ACHN (cell line): ENCODE measurements at regions not wholly inside any gene's neighbourhood (a gene's known extent, or its start where the extent isn't known, plus 50 kb on each side); places are given as distances from the start of the nearest gene placed in this dataset.
A peak's percentile ranks its signal among the peaks of the same experiment; 100 is the strongest.
"Not testable (repeated sequence)": the region's sequence is repeated elsewhere in the genome, so short reads cannot be mapped to it uniquely, and the experiment has no call there.

Experiments used
- DNase-seq: peaks from one replicate; pipeline ENCODE4 v3.0.0-alpha.2; 2015
- in situ Hi-C: cut with HindIII; loops from 2 replicates; pipeline ENCODE4 v1.10.0; 2017; ENCODE audit warnings: low sequenced_read_pairs, low pct_ligation_motif_present, low pct_unique_long_range_greater_than_20kb

DNA sequence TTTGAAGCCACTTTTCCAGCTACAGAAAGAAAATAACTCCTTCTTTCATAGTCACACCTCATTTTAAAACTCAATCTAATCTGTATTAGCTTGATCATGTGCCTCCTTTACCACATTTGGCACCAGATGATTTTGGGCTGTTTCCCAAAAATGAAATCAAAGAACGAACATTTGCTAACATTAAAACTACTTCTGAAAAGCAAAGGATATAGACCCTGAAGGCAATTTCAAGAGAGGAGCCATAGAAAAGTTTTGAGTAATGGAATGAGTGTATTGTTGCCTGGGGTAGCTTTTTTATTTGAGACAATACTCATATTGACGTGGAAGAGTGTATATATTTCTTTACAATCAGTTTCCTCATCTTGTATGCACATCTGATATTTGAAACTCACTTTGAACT lies 152.8 kb upstream of the TBL1XR1 start:
- DNase-seq, result no peak
- in situ Hi-C loops, result no loop called here

- in situ Hi-C loops, result no loop called here
- no peak for DNase-seq
These were observed 153.9 kb upstream of the TBL1XR1 start for GRCh38 chr3:177351206-177351605.

DNA sequence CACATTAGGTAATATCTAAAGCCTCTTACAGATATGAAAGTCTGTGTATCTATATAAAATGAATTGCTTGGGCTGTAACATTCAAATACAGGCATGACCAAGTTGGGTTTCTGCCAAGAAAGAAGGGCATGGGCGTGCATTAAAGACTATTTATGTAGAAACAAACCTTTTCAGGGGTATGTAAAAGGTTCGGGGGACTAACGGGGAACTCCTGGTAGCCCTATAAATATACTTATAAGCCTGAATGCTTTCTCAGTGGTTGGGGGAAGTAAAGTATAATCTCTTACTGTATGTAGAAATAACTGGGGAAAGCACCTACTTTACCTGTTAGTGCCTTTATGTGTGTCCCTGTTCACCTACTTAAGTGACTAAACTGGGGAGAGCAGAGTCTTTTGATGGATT lies 154.5 kb upstream of the TBL1XR1 start:
- DNase-seq, result no peak
- in situ Hi-C loops, result no loop called here

- DNase-seq, result no peak
- in situ Hi-C loops, result no loop called here
These were observed 155.1 kb upstream of the TBL1XR1 start for GRCh38 chr3:177352424-177352823.

GRCh38 chr3:177353140-177353539 lies 155.9 kb upstream of the TBL1XR1 start:
- DNase-seq, result no peak
- in situ Hi-C loops, result no loop called here

GRCh38 chr3:177353879-177354278 lies 156.6 kb upstream of the TBL1XR1 start:
- in situ Hi-C loops, DNase-seq: not testable (repeated sequence)

DNA sequence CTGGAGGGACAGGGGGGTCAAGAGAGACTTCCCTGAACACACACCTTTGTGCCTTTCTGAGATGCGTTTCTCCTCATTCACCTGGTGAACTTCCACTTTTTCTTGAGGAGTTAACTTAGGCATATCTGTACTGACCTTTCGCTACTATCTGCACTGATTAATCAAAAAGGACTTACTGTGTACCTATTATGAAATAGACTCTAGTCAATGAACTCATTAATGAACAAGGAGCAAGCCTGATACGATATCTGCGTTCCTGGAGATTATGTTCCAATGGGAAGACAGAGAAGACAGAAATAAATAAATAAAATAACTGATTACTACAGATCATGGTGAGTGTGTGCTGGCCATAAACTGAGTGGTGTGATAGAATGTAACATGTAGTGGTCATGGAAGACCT lies 157.2 kb upstream of the TBL1XR1 start:
- DNase-seq, result no peak
- in situ Hi-C loops, result no loop called here

DNA sequence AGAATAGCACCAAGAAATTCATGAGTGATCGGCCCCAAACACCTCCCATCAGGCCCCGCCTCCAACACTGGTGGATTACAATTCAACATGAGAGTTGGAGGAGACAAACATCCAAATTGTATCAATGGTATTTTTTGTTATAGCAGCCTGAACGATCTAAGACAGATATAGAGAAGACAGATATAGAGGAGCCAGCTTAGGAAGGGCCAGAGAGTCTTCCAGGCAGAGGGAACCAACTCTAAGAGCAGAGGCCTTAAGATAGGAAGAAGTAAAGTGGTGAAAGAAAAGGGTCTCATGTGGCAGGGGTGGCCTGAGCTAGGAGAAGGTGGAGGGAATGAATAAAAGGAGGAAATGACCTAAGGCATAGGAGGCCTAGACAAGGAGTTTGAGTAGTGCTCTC lies 158.8 kb upstream of the TBL1XR1 start:
- in situ Hi-C loops, result no loop called here
- no peak for DNase-seq

DNA sequence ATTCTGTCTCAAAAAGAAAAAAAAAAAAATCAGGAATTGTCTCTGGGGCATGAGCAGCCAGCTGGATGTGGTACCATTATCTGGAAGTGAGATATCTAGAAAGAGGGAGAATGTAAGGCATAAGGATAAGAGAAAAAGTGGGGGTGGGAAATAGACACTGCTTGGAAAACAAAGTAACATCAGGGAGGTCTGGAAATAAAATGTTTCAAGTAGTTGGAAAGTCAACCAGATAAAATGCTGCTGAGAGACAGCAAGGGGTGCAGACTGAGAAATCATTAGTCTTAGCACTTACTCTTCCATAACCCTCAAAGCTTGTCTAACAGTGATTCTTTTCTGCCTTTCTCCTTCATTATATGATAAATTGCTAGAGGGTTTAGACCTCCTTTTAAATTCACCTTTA lies 159.7 kb upstream of the TBL1XR1 start:
- no peak for DNase-seq
- in situ Hi-C loops, result no loop called here

GRCh38 chr3:177357352-177358090 lies 160.2 kb upstream of the TBL1XR1 start:
- in situ Hi-C loops, result no loop called here
- peak; percentile 61 for DNase-seq

DNA sequence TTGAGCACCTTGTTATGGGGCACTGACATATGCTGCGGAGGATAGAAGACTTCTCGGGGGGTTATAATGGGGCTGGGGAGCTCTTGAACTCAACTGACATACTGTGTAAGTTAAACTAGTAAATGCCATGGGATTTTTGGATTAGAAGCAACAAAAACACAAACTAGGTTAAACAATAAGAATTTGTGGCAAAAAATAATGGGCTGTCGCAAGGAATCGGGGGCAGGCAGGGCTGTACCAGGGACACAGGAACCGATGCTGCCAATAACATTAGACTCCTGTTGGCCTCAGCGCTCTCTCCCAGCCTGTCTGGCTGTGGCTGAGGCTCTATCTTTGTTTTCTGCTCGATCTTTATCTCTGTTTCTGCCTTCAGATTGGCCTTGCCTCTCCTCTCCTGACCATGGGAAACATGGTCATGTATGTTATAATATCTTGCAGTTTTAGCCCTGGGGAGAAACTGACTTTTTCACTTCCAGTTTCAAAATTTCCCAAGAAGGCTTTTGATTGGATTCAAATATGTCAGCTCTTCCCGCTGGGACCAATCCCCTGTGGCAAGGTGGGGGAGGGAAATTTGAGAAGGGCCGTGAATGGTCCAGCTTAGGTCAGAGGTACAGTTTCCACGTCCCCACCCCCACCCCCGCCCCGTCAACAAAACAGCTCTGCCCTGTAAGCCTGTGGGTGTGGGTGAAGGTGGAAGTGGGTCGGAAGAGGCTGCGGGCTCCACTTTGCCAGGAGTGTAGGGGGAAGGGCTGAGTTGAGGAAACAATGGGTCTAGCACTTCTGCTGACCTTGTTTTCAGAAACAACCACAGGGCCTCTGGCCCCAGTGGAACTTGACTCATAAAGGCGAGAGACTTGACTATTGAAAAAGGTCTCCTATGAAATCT lies 161.1 kb upstream of the TBL1XR1 start:
- in situ Hi-C loops, result no loop called here
- peak; percentile 89 for DNase-seq

DNA sequence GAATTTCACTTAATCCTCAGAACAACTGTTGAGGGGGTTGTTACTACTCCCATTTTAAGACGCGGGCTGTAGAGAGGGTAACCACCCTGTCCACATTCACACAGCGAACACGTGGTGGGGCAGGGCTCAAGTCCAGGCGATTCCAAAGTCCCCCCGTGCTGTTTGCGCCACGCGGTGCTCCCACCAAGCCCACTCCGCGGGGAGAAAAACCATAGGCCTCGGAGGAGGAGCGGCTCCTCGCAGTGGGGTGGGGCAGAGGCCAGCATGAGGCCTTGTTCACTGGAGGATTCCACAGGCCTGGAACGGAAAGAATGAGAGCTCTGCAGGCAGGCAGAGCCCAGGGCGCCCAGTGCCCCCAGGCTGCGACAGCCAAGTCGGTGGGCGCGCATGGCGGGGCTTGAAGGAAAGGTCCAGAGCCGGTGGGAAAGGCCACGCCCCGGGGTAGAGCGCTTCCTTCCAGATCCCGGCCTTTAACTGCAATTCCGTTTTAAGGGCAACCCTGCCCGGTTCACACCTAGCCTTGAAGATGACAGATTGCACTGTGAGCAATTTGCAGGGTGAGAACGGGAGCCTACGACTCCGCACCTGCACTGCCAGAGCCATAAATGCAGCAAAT lies 161.8 kb upstream of the TBL1XR1 start:
- in situ Hi-C loops, result no loop called here
- peak; percentile 55 for DNase-seq

DNA sequence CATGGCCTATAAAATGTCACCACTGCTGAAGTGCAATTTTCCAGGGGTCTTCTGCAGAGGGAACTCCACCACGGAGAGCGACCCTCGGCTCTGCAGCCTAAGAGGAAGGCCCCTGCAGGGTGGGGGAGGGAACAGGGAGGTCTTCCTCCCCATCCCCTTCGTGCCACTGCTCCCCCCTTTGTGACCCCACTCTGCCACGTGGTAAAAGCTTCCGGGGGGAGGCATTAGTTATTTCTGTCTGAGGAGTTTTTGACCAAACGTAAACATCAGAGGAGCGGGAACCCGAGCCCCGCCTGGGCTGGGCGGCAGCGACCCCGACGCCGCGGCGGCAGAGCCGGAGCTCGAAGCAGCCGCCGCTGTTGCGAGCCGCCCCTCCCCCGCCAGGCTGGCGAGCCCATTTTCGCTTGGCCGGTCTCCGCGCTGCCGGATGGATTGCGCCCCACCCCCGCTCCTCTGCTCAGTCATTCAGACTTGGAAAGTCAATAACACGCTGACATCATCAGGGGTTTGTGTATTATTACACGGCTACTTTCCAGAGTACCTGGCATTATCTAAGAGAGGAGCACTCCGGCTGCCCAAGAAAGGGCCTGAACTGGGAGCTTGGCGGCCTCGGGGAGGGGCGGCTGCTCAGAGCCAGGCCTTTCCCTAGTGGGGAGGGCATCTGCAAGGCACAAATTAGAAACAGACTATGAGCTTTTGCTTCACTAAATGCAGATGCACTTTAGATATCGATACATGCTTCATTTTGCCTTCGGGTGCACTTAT lies 162.5 kb upstream of the TBL1XR1 start:
- peak; percentile 97 for DNase-seq
- in situ Hi-C loops, result no loop called here

GRCh38 chr3:177361081-177361938 lies 164.0 kb upstream of the TBL1XR1 start:
- no peak for DNase-seq
- in situ Hi-C loops, result no loop called here

DNA sequence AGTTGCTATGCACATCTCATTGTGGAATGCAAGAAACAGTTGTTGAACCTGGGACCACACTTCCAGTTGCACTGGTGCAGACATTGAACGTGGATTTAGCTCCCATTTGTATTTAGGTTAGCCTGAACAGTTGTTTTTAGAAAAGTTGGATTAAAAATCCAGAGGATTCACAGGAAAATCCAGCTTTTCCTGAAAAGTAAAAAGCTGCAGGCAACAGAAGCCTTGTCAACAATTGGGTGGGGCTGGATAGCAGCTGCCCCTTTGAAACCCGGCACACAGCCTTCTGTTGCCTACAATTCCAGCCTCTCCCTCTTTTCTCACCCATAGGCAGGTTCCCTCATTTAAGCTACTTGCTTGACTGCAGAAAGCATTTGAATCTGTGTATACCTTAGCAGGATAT lies 165.3 kb upstream of the TBL1XR1 start:
- no peak for DNase-seq
- in situ Hi-C loops, result no loop called here

DNA sequence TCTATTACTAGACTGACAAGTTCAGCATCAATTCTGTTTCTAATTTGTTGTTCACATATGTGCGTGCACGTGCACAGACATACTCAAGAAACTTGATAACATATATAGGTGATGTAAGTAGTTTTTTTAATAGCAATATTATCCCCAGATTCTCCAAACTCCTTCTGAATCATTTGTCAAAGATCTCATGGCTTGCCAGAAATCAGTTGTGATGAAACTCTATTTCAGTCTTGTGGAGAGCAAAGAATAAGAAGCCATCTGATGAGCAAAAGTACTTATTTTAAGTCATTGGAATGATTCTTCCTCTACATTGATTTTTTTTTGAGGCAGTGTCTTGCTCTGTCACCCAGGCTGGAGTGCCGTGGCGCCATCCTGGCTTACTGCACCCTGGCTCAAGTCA lies 167.0 kb upstream of the TBL1XR1 start:
- in situ Hi-C loops, result no loop called here
- DNase-seq, result no peak

DNA sequence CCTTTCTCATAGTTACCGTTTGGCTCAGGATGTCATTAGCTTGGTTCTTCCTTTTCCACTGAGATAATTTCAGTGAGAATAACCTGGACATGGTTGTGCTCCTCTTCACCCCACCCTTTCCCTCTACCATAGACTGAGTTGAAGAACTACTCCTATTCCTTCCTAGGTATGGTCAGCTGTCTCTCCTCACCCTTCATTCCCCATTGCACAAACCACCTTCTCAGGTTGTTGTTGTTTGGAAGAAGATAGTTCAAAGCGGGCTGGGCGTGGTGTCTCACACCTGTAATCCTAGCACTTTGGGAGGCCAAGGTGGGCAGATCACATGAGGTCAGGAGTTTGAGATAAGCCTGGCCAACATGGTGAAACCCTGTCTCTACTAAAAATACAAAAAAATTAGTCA lies 168.0 kb upstream of the TBL1XR1 start:
- DNase-seq, in situ Hi-C loops: not testable (repeated sequence)

GRCh38 chr3:177367788-177368187 lies 170.5 kb upstream of the TBL1XR1 start:
- in situ Hi-C loops, result no loop called here
- no peak for DNase-seq
